GM12865 (cell line): ENCODE measurements at regions not wholly inside any gene's neighbourhood (a gene's known extent, or its start where the extent isn't known, plus 50 kb on each side); places are given as distances from the start of the nearest gene placed in this dataset.

ENCODE experiments used
- DNase-seq: peaks from one replicate; pipeline ENCODE4 v3.0.0; 2010; ENCODE audit warnings: low read depth
- H3K4me3 ChIP-seq: 2 replicates; pipeline ENCODE4 v1.5.1; 2011; ENCODE audit warnings: mild to moderate bottlenecking, low read depth, low read length, control low read depth
- TF ChIP-seq, protein P1 (sequence below): IDR thresholded peaks from 2 replicates; pipeline ENCODE4 v1.5.1; 2011; ENCODE audit warnings: low read length, control low read depth, low read depth, inconsistent platforms; ENCODE audit not compliant: insufficient read depth; ENCODE audit errors: missing control alignments

DNA sequence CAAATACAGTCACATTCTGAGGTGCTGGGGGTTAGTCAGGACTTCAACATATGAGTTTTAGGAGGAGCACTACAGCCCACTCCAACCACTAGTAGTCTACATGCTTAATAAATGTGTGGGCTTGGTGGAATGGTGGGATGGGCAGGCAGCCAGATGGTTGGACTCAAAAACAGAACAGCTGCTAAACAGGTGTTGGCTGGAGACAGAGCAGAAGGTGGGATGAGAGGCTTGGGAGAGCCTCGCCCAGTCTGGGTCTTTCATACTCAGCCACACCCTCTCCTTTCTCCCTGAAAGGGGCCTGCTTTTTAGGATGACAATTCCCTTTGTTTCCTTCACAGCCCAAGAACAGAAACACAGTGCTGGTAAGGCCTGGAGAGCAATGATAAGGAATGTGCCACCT, 143.9 kb upstream of the KLHL29 start:
- TF ChIP-seq, protein P1, sequence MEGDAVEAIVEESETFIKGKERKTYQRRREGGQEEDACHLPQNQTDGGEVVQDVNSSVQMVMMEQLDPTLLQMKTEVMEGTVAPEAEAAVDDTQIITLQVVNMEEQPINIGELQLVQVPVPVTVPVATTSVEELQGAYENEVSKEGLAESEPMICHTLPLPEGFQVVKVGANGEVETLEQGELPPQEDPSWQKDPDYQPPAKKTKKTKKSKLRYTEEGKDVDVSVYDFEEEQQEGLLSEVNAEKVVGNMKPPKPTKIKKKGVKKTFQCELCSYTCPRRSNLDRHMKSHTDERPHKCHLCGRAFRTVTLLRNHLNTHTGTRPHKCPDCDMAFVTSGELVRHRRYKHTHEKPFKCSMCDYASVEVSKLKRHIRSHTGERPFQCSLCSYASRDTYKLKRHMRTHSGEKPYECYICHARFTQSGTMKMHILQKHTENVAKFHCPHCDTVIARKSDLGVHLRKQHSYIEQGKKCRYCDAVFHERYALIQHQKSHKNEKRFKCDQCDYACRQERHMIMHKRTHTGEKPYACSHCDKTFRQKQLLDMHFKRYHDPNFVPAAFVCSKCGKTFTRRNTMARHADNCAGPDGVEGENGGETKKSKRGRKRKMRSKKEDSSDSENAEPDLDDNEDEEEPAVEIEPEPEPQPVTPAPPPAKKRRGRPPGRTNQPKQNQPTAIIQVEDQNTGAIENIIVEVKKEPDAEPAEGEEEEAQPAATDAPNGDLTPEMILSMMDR: no peak
- no peak for DNase-seq
- no peak overlapping the region for H3K4me3 ChIP-seq

DNA sequence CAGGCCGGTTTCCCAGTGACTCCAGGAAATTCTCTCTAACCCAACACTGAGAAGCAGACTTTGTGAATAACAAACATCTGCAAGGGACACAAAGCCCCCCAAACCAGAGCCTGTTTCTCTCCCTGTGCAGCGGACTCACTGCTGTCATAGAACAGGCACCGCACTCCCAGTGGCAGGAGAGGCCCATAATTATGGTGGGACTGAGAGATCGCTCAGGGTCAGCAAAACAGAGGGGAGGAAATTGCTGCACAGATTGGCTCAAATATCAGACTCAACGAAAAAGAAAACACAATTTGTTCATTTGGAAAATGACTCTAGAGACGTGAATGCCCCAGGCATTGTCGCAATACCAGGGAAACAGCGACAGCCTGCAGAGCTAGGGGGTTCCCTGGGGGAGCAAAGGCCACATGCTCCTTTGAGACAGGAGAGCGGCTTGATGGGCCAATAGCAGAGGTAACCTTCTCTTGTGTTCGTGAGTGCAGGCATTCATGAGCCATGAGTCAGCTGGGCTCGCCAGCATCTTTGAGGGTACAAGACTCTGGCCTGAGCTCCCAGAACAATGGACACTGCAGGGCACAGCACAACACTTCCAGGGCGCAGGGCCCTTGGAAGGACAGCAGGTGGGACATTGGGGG, 143.3 kb upstream of the KLHL29 start:
- no peak overlapping the region for H3K4me3 ChIP-seq
- DNase-seq: no peak
- TF ChIP-seq, protein P1: no peak

- TF ChIP-seq, protein P1: no peak
- no peak for DNase-seq
- no peak overlapping the region for H3K4me3 ChIP-seq
Observed at GRCh38 chr2:23243073-23243659, 141.8 kb upstream of the KLHL29 start.

DNA sequence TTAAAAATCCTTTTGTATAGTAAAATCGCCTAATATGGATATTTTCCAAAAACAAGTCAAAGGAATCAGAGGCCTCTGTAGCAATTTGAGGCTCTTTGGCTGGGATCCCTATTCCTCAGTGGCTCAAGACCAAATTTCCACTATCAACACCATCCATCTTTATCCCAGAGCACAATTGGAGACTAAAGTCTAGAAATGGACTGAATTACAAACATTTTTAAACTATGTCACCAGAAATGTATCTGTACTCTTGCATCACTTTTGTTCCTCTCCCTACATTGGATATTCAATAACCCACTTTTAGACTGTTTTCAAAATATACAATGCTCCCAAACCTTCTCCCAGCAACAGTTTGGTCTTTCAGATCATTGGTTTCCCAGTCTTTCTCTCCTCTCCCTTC, 140.4 kb upstream of the KLHL29 start:
- DNase-seq: no peak
- TF ChIP-seq, protein P1: no peak
- H3K4me3 ChIP-seq: no peak overlapping the region

DNA sequence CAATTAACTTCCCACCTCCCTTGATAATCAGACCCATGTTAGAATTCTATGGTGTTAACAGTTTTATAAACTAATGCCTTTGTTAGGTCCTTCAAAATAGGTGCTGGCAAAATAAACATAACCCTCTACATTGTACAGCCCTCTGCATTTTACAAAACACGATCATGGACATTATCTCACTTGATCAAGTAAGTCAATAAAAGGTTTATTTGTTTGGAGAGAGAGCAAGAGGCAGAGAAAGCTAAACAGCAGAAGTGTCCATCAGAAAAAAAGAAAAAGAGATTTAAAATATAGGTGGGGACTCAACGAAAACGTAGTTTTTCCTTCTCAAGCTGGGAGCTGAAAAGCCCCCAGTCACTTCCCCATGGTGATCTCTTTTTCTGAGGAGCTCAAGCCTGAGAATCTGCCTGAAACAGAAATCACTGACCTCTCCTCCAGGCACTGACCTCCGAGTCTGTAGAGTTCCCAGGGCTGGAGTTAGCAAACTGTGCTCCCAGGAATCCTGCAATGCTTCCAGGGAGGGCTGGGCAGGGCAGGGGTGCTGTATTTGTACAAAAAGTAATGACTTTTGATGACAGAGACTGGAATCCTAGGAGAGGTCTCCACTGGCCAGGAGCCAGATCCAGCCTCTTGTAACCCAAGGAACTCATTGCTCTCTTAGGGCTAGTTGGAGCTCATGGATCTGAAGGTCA, 137.8 kb upstream of the KLHL29 start:
- TF ChIP-seq, protein P1: no peak
- DNase-seq: no peak
- no peak overlapping the region for H3K4me3 ChIP-seq

GRCh38 chr2:23248667-23249066, 136.3 kb upstream of the KLHL29 start:
- no peak for DNase-seq
- H3K4me3 ChIP-seq: no peak overlapping the region
- TF ChIP-seq, protein P1: no peak
